Esophagus muscularis mucosa (tissue), 3 donors: ENCODE measurements at regions not wholly inside any gene's neighbourhood (a gene's known extent, or its start where the extent isn't known, plus 50 kb on each side); places are given as distances from the start of the nearest gene placed in this dataset.

Experiments
- EP300 ChIP-seq: sonication (generic); formaldehyde crosslinking; IDR thresholded peaks from one replicate; pipeline ENCODE4 v1.6.1; 2017; ENCODE audit warnings: antibody characterized with exemption
- TF ChIP-seq, protein P1 (sequence below), 3 experiments: fragments of 200-600 bp in 2 of 3; fragments of 450-650 bp in 1 of 3; sonication (generic) in 2 of 3; IDR thresholded peaks; one replicate each; pipeline ENCODE4 v1.5.1; 2017 to 2019; ENCODE audit warnings: antibody characterized with exemption in 3 of 3, mild to moderate bottlenecking in 2 of 3, moderate library complexity in 1 of 3

DNA sequence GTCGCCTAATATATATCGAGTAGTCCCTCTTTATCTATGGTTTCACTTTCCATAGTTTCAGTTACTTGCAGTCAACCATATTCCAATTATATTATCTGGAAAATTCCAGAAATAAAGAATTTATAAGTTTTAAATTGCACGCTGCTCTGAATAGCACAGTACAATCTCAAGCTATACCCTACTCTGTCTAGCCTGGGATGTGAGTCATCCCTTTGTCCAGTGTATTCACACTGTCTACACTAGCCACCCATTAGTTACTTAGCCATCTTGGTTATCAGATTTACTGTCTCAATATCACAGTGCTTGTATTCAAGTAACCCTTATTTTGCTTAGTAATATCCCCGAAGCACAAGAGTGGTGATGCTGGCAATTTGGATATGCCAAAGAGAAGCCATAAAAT is 72.1 kb upstream of the EOMES start:
- TF ChIP-seq, protein P1, sequence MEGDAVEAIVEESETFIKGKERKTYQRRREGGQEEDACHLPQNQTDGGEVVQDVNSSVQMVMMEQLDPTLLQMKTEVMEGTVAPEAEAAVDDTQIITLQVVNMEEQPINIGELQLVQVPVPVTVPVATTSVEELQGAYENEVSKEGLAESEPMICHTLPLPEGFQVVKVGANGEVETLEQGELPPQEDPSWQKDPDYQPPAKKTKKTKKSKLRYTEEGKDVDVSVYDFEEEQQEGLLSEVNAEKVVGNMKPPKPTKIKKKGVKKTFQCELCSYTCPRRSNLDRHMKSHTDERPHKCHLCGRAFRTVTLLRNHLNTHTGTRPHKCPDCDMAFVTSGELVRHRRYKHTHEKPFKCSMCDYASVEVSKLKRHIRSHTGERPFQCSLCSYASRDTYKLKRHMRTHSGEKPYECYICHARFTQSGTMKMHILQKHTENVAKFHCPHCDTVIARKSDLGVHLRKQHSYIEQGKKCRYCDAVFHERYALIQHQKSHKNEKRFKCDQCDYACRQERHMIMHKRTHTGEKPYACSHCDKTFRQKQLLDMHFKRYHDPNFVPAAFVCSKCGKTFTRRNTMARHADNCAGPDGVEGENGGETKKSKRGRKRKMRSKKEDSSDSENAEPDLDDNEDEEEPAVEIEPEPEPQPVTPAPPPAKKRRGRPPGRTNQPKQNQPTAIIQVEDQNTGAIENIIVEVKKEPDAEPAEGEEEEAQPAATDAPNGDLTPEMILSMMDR (IDR thresholded peaks at IDR 0.05) = no peak
- TF ChIP-seq EP300 = no peak
